Epithelial cell of proximal tubule (primary cell): ENCODE measurements at regions not wholly inside any gene's neighbourhood (a gene's known extent, or its start where the extent isn't known, plus 50 kb on each side); places are given as distances from the start of the nearest gene placed in this dataset.

ENCODE experiments used
- DNase-seq: peaks from one replicate; pipeline ENCODE4 v3.0.0-alpha.2; 2011; ENCODE audit warnings: low read depth
- H3K4me3 ChIP-seq: 2 replicates; pipeline ENCODE4 v1.5.1; 2011; ENCODE audit warnings: low read depth, mild to moderate bottlenecking, low read length
- TF ChIP-seq, protein P1 (sequence below): conservative IDR thresholded peaks from 2 replicates; pipeline ENCODE4 v1.5.1; 2012; ENCODE audit warnings: low read depth, mild to moderate bottlenecking, low read length

- TF ChIP-seq, protein P1, sequence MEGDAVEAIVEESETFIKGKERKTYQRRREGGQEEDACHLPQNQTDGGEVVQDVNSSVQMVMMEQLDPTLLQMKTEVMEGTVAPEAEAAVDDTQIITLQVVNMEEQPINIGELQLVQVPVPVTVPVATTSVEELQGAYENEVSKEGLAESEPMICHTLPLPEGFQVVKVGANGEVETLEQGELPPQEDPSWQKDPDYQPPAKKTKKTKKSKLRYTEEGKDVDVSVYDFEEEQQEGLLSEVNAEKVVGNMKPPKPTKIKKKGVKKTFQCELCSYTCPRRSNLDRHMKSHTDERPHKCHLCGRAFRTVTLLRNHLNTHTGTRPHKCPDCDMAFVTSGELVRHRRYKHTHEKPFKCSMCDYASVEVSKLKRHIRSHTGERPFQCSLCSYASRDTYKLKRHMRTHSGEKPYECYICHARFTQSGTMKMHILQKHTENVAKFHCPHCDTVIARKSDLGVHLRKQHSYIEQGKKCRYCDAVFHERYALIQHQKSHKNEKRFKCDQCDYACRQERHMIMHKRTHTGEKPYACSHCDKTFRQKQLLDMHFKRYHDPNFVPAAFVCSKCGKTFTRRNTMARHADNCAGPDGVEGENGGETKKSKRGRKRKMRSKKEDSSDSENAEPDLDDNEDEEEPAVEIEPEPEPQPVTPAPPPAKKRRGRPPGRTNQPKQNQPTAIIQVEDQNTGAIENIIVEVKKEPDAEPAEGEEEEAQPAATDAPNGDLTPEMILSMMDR = no peak
- H3K4me3 ChIP-seq = no peak overlapping the region
- no peak for DNase-seq
Measured at GRCh38 chr6:81806793-81807565, 54.5 kb upstream of the TENT5A start.

- no peak for DNase-seq
- TF ChIP-seq, protein P1 = no peak
- no peak overlapping the region for H3K4me3 ChIP-seq
Measured at GRCh38 chr6:81802356-81802755, 49.9 kb upstream of the TENT5A start.
